ENCODE measurements at regions not wholly inside any gene's neighbourhood (a gene's known extent, or its start where the extent isn't known, plus 50 kb on each side); places are given as distances from the start of the nearest gene placed in this dataset.

- H3K4me3 ChIP-seq (ENCODE audit: low read depth, low read length, poor library complexity, severe bottlenecking), result no peak overlapping the region
- no peaks in the 10 kb centered on the region for H3K9me3 ChIP-seq (ENCODE audit: low read length)
- no peak overlapping the region for H3K9ac ChIP-seq (ENCODE audit: low read length)
- no peak overlapping the region for H3K4me2 ChIP-seq (ENCODE audit: low read length)
- no peak overlapping the region for H3K27ac ChIP-seq (ENCODE audit: low read depth, low read length, poor library complexity, severe bottlenecking)
- H3K36me3 ChIP-seq (ENCODE audit: insufficient read depth, low read length), result no peaks in the 10 kb centered on the region
- H2AFZ ChIP-seq (ENCODE audit: low read length), result no peak overlapping the region
- H3K27me3 ChIP-seq (ENCODE audit: insufficient read depth, low read length), result no peaks in the 10 kb centered on the region
- no peaks in the 10 kb centered on the region for H3F3A ChIP-seq (ENCODE audit: insufficient read depth, low read length)
- H4K20me1 ChIP-seq (ENCODE audit: insufficient read depth, low read length), result no peaks in the 10 kb centered on the region
- TF ChIP-seq CTCF (IDR thresholded peaks at IDR 0.05; ENCODE audit: low read length) (no peak), EZH2 (IDR thresholded peaks at IDR 0.05; ENCODE audit: borderline replicate concordance, low read length) (no peak)
- H3K4me1 ChIP-seq (ENCODE audit: insufficient read depth, low read length, severe bottlenecking), result no peaks in the 10 kb centered on the region
- H3K9me2 ChIP-seq (ENCODE audit: low read depth, low read length), result no peaks in the 10 kb centered on the region
- no peaks in the 10 kb centered on the region for H3K79me2 ChIP-seq (ENCODE audit: insufficient read depth, low read length)
Measured at GRCh38 chr1:188155261-188155660, 1326.5 kb downstream of the PLA2G4A start.

- no peak for TF ChIP-seq CTCF (IDR thresholded peaks at IDR 0.05; ENCODE audit: low read length)
Measured at GRCh38 chr1:188164459-188164858, 1335.7 kb downstream of the PLA2G4A start.

GRCh38 chr1:188166654-188167053 lies 1337.9 kb downstream of the PLA2G4A start:
- TF ChIP-seq EZH2 (IDR thresholded peaks at IDR 0.05; ENCODE audit: borderline replicate concordance, low read length) (no peak), CTCF (IDR thresholded peaks at IDR 0.05; ENCODE audit: low read length) (no peak)
- Histone ChIP-seq H3K36me3 (ENCODE audit: insufficient read depth, low read length) (no peaks in the 10 kb centered on the region), H3K27ac (ENCODE audit: low read depth, low read length, poor library complexity, severe bottlenecking) (no peak overlapping the region), H3K27me3 (ENCODE audit: insufficient read depth, low read length) (no peaks in the 10 kb centered on the region), H4K20me1 (ENCODE audit: insufficient read depth, low read length) (no peaks in the 10 kb centered on the region), H3K9me2 (ENCODE audit: low read depth, low read length) (no peaks in the 10 kb centered on the region), H3K79me2 (ENCODE audit: insufficient read depth, low read length) (no peaks in the 10 kb centered on the region), H3K9ac (ENCODE audit: low read length) (no peak overlapping the region), H3K4me2 (ENCODE audit: low read length) (no peak overlapping the region), H3K9me3 (ENCODE audit: low read length) (no peaks in the 10 kb centered on the region), H3K4me1 (ENCODE audit: insufficient read depth, low read length, severe bottlenecking) (no peaks in the 10 kb centered on the region), H3K4me3 (ENCODE audit: low read depth, low read length, poor library complexity, severe bottlenecking) (no peak overlapping the region), H2AFZ (ENCODE audit: low read length) (no peak overlapping the region), H3F3A (ENCODE audit: insufficient read depth, low read length) (no peaks in the 10 kb centered on the region)

More at GRCh38 chr1:188164459-188164858, 1335.7 kb downstream of the PLA2G4A start:
- no peaks in the 10 kb centered on the region for H3K9me2 ChIP-seq (ENCODE audit: low read depth, low read length)
- H3K4me3 ChIP-seq (ENCODE audit: low read depth, low read length, poor library complexity, severe bottlenecking), result no peak overlapping the region
- no peak overlapping the region for H2AFZ ChIP-seq (ENCODE audit: low read length)
- no peaks in the 10 kb centered on the region for H3K27me3 ChIP-seq (ENCODE audit: insufficient read depth, low read length)
- H3K9me3 ChIP-seq (ENCODE audit: low read length), result no peaks in the 10 kb centered on the region
- no peak overlapping the region for H3K4me2 ChIP-seq (ENCODE audit: low read length)
- no peaks in the 10 kb centered on the region for H3K4me1 ChIP-seq (ENCODE audit: insufficient read depth, low read length, severe bottlenecking)
- no peaks in the 10 kb centered on the region for H4K20me1 ChIP-seq (ENCODE audit: insufficient read depth, low read length)
- H3K27ac ChIP-seq (ENCODE audit: low read depth, low read length, poor library complexity, severe bottlenecking), result no peak overlapping the region
- no peaks in the 10 kb centered on the region for H3F3A ChIP-seq (ENCODE audit: insufficient read depth, low read length)
- H3K36me3 ChIP-seq (ENCODE audit: insufficient read depth, low read length), result no peaks in the 10 kb centered on the region
- no peak overlapping the region for H3K9ac ChIP-seq (ENCODE audit: low read length)
- no peaks in the 10 kb centered on the region for H3K79me2 ChIP-seq (ENCODE audit: insufficient read depth, low read length)
